ENCODE measurements at regions not wholly inside any gene's neighbourhood (a gene's known extent, or its start where the extent isn't known, plus 50 kb on each side); places are given as distances from the start of the nearest gene placed in this dataset.

DNA sequence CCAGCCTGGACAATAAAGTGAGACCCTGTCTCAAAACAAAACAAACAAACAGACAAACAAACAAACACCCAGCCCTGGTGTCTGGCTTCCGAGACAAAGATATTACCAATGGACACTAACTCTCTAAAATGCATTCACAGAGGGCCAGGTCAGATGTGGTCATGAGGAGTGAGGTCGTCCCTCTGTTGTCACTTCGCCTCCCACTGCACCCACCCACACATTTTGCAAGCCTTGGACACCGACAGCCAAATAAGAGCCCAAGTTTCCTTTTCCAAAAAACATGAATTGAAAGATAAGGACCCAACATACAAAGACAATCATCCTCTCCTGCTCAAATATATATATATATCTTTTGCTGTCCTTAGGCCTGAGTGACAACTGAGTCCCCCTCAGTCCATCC lies 319.9 kb downstream of the TSN start:
- TF ChIP-seq, protein P1, sequence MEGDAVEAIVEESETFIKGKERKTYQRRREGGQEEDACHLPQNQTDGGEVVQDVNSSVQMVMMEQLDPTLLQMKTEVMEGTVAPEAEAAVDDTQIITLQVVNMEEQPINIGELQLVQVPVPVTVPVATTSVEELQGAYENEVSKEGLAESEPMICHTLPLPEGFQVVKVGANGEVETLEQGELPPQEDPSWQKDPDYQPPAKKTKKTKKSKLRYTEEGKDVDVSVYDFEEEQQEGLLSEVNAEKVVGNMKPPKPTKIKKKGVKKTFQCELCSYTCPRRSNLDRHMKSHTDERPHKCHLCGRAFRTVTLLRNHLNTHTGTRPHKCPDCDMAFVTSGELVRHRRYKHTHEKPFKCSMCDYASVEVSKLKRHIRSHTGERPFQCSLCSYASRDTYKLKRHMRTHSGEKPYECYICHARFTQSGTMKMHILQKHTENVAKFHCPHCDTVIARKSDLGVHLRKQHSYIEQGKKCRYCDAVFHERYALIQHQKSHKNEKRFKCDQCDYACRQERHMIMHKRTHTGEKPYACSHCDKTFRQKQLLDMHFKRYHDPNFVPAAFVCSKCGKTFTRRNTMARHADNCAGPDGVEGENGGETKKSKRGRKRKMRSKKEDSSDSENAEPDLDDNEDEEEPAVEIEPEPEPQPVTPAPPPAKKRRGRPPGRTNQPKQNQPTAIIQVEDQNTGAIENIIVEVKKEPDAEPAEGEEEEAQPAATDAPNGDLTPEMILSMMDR (IDR thresholded peaks at IDR 0.05; ENCODE audit: unreplicated experiment in 3 of 3), result no peak
- Mint-ChIP-seq H3K27ac (no peak overlapping the region), H3K36me3 (ENCODE audit: low read depth) (no peaks in the 10 kb centered on the region), H3K4me1 (peaks cover 12% of the 10 kb centered on the region), H3K27me3 (ENCODE audit: low read depth) (peaks cover 6% of the 10 kb centered on the region), H3K4me3 (no peak overlapping the region), H3K9me3 (no peaks in the 10 kb centered on the region)

DNA sequence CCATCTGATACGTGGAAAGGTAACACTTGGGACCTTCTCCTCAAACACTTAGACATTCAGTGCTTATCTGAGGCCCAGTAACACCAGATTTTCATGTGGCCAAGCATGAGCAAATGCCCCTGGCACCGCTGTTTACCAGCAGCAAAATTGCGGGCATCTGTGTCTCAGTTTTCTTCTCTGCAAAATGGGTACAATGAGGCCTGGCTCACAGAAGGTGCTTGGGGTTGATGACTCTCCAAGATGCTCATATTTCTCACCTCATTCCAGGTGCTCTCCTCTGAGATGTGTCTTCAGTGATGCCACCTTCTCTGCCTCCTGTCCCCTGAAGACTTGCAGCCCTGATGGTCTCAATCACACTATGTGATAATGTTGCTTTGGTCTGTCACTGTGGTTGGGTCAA lies 321.7 kb downstream of the TSN start:
- Mint-ChIP-seq H3K9me3 (no peaks in the 10 kb centered on the region), H3K27ac (no peak overlapping the region), H3K36me3 (ENCODE audit: low read depth) (no peaks in the 10 kb centered on the region), H3K4me3 (no peak overlapping the region), H3K27me3 (ENCODE audit: low read depth) (peaks cover 6% of the 10 kb centered on the region), H3K4me1 (peaks cover 17% of the 10 kb centered on the region)
- TF ChIP-seq, protein P1 (IDR thresholded peaks at IDR 0.05; ENCODE audit: unreplicated experiment in 3 of 3), result no peak

DNA sequence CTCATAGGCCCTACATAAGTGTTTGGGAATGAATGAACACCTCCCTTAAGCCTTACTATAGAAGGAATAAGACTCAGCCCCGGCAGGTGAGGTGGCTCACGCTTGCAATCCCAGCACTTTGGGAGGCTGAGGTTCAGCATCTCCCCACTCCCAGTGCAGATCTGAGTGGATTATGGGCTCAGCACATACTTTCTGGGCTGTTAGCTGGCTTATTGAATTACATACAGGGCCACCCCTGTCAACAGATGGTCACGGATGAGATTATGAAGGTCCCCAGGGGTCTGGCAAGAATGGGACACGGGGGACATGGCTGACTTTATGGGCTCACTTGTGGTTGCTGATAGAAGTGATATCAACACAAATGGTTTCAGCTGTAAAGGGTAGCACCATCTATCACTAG lies 322.3 kb downstream of the TSN start:
- TF ChIP-seq, protein P1 (IDR thresholded peaks at IDR 0.05; ENCODE audit: unreplicated experiment in 3 of 3), result no peak
- H3K4me1 Mint-ChIP-seq, result peaks cover 17% of the 10 kb centered on the region
- no peaks in the 10 kb centered on the region for H3K9me3 Mint-ChIP-seq
- no peaks in the 10 kb centered on the region for H3K36me3 Mint-ChIP-seq (ENCODE audit: low read depth)
- no peak overlapping the region for H3K27ac Mint-ChIP-seq
- peaks cover 6% of the 10 kb centered on the region for H3K27me3 Mint-ChIP-seq (ENCODE audit: low read depth)
- H3K4me3 Mint-ChIP-seq, result no peak overlapping the region

DNA sequence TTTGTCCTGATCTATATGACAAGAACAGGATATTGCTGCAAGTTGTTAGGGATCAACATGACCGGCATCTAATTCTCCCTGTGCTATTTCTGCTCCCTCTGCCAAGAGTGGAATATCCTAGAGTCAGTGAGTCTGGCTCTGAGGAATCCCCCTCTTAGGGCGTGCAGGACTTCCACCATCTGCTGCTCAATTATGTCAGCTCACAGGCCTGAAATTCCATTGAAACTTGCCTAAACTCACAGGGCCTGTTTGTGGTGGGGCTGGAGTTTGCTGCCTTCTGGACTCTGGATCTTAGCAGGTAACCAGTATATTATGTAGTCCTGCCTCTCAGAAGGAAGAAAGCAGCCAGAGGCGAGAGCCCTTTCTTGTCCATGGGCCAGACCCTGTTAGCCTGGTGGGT lies 323.0 kb downstream of the TSN start:
- TF ChIP-seq, protein P1 (IDR thresholded peaks at IDR 0.05; ENCODE audit: unreplicated experiment in 3 of 3), result no peak
- Mint-ChIP-seq H3K9me3 (no peaks in the 10 kb centered on the region), H3K27me3 (ENCODE audit: low read depth) (peaks cover 6% of the 10 kb centered on the region), H3K4me3 (no peak overlapping the region), H3K36me3 (ENCODE audit: low read depth) (no peaks in the 10 kb centered on the region), H3K4me1 (peaks cover 17% of the 10 kb centered on the region), H3K27ac (no peak overlapping the region)

DNA sequence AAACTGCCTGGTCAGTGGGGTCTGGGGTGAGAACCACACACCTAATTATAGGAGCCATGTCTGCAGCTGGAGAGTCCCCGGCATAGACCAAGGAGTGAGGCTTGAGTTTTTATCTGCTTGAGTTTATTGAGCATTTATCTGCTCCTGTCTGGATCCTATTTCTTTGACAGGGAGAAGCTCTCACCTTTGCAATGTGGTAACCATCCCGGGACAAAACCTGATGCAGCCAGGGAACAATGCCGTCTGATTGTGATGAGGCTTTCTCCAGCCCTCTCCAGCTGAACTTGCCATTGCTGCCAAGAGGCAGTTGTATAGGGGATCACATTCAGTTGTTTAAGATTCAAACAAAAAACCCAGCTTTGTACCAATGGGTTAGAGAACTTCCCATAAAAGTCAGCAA lies 324.4 kb downstream of the TSN start:
- peaks cover under 1% of the 10 kb centered on the region for H3K9me3 Mint-ChIP-seq
- H3K36me3 Mint-ChIP-seq (ENCODE audit: low read depth), result no peaks in the 10 kb centered on the region
- peaks cover 17% of the 10 kb centered on the region for H3K4me1 Mint-ChIP-seq
- no peak overlapping the region for H3K27ac Mint-ChIP-seq
- TF ChIP-seq, protein P1 (IDR thresholded peaks at IDR 0.05; ENCODE audit: unreplicated experiment in 3 of 3), result no peak
- H3K27me3 Mint-ChIP-seq (ENCODE audit: low read depth), result peaks cover 3% of the 10 kb centered on the region
- no peak overlapping the region for H3K4me3 Mint-ChIP-seq

DNA sequence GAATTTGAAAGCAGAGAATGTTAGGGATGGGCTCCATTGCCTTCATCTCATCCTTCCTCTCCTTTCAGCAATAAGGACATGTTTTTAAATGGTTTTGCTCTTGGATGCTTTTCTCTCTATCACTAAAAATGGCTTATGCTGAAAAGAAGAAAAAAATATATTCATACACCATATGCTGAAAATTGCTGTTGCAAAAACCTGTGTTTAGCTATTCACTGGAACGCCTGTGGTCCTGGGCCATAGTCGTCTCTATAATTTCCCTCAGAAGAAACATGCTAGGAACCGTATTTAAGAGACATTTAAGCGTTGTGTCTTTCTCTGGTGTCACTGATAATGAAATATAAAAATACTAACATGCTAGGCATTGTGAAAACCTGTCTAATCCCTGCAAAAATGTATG lies 324.9 kb downstream of the TSN start:
- peaks cover 2% of the 10 kb centered on the region for H3K9me3 Mint-ChIP-seq
- no peak overlapping the region for H3K4me3 Mint-ChIP-seq
- TF ChIP-seq, protein P1 (IDR thresholded peaks at IDR 0.05; ENCODE audit: unreplicated experiment in 3 of 3), result no peak
- no peak overlapping the region for H3K27ac Mint-ChIP-seq
- H3K27me3 Mint-ChIP-seq (ENCODE audit: low read depth), result peaks cover 3% of the 10 kb centered on the region
- peaks cover 17% of the 10 kb centered on the region for H3K4me1 Mint-ChIP-seq
- no peaks in the 10 kb centered on the region for H3K36me3 Mint-ChIP-seq (ENCODE audit: low read depth)
